HCT116 (cell line): ENCODE measurements at regions not wholly inside any gene's neighbourhood (a gene's known extent, or its start where the extent isn't known, plus 50 kb on each side); places are given as distances from the start of the nearest gene placed in this dataset.

Experiments
- ATAC-seq: fragments of 200-7000 bp; cut with Tn5 transposase; 2 replicates; pipeline ENCODE4 v1.9.1; 2020; ENCODE audit warnings: mild to moderate bottlenecking, moderate library complexity
- BruUV-seq: library from RNA; stranded (reverse); fragments of 400-500 nt; replicated peaks from 2 replicates; lab custom pipeline; 2021; lab: Mats Ljungman, UMichigan
- CTCF ChIA-PET: fragments of 300-600 bp; sonication (Branson Sonifier 250); formaldehyde crosslinking; loops from one replicate; lab custom pipeline; 2021; ENCODE audit warnings: antibody characterized with exemption; lab: Charles Lee
- POLR2A ChIA-PET: fragments of 300-600, 350-600 bp; sonication (Branson Sonifier 250); formaldehyde crosslinking; loops from one replicate; lab custom pipeline; 2021; ENCODE audit warnings: antibody characterized with exemption; lab: Charles Lee
- RAD21 ChIA-PET, 2 experiments: fragments of 300-600 bp; sonication (Branson Sonifier 250); formaldehyde crosslinking; loops; one replicate each; lab custom pipeline; 2023; ENCODE audit warnings: low total read pairs in 2 of 2; ENCODE audit not compliant: uncharacterized antibody in 2 of 2, unreplicated experiment in 2 of 2, low non-redundant PET in 1 of 2; lab: Charles Lee
- DNase-seq: peaks from one replicate; pipeline ENCODE4 v3.0.0-alpha.2; 2010; ENCODE audit warnings: low read depth, low spot score
- H2AFZ ChIP-seq: fragments of 200-600 bp; shearing (Covaris generic), sonication (generic); 2 replicates; pipeline ENCODE4 v1.6.1; 2017; ENCODE audit warnings: low read depth, mixed run types, mixed read lengths, antibody characterized with exemption, low read length; ENCODE audit not compliant: poor library complexity, severe bottlenecking
- H3K27ac ChIP-seq: 2 replicates; pipeline ENCODE4 v1.5.1; 2012; ENCODE audit warnings: low read depth, low read length
- H3K27me3 ChIP-seq: fragments of 200-600 bp; sonication (generic); 2 replicates; pipeline ENCODE4 v1.6.1; 2016; ENCODE audit warnings: mixed run types, low read length, mixed read lengths; ENCODE audit not compliant: insufficient read depth
- H3K36me3 ChIP-seq, 2 experiments: fragments of 200-500 bp in 1 of 2; fragments of 200-600 bp in 1 of 2; sonication (Bioruptor generic) in 1 of 2; sonication (generic) in 1 of 2; 2 replicates each; pipeline versions ENCODE4 v1.5.1 to v1.6.1; 2014 to 2016; ENCODE audit warnings: low read length in 2 of 2, inconsistent platforms in 1 of 2, mixed read lengths in 1 of 2, mixed run types in 1 of 2; ENCODE audit not compliant: insufficient read depth in 2 of 2, control insufficient read depth in 1 of 2
- H3K4me1 ChIP-seq, 2 experiments: fragments of 200-600 bp in 1 of 2; sonication (generic) in 1 of 2; 2 replicates each; pipeline versions ENCODE4 v1.5.1 to v1.6.1; 2012 to 2017; ENCODE audit warnings: low read length in 2 of 2, inconsistent platforms in 1 of 2, mild to moderate bottlenecking in 1 of 2, mixed read lengths in 1 of 2, mixed run types in 1 of 2, moderate library complexity in 1 of 2; ENCODE audit not compliant: insufficient read depth in 2 of 2, control insufficient read depth in 1 of 2
- H3K4me2 ChIP-seq: fragments of 200-600 bp; sonication (generic); 2 replicates; pipeline ENCODE4 v1.6.1; 2017; ENCODE audit warnings: mixed run types, low read length, mixed read lengths
- H3K4me3 ChIP-seq, 2 experiments: fragments of 200-600 bp in 1 of 2; sonication (generic) in 1 of 2; replicated peaks in 1 of 2; 2 replicates each; pipeline ENCODE4 v1.5.1; 2011 to 2016; ENCODE audit warnings: low read length in 2 of 2, control low read depth in 1 of 2, low read depth in 1 of 2, mild to moderate bottlenecking in 1 of 2, mixed read lengths in 1 of 2, mixed run types in 1 of 2
- H3K79me2 ChIP-seq: fragments of 200-600 bp; sonication (generic); 2 replicates; pipeline ENCODE4 v1.6.1; 2017; ENCODE audit warnings: mild to moderate bottlenecking, mixed run types, low read length, moderate library complexity, mixed read lengths; ENCODE audit not compliant: insufficient read depth
- H3K9ac ChIP-seq: fragments of 200-600 bp; sonication (generic); 2 replicates; pipeline ENCODE4 v1.6.1; 2016; ENCODE audit warnings: low read length, mixed read lengths
- H3K9me2 ChIP-seq: fragments of 200-600 bp; sonication (generic), shearing (Covaris generic); 2 replicates; pipeline ENCODE4 v1.6.1; 2017; ENCODE audit warnings: mixed run types, mild to moderate bottlenecking, moderate library complexity; ENCODE audit not compliant: insufficient read depth
- H3K9me3 ChIP-seq, 2 experiments: fragments of 200-500 bp in 1 of 2; fragments of 200-600 bp in 1 of 2; sonication (Bioruptor generic) in 1 of 2; sonication (generic) in 1 of 2; 2 replicates each; pipeline ENCODE4 v1.6.1; 2014 to 2017; ENCODE audit warnings: low read length in 2 of 2, mixed read lengths in 2 of 2, inconsistent platforms in 1 of 2, low read depth in 1 of 2, mild to moderate bottlenecking in 1 of 2, mixed run types in 1 of 2, moderate library complexity in 1 of 2; ENCODE audit not compliant: control insufficient read depth in 1 of 2, insufficient read depth in 1 of 2
- H4K20me1 ChIP-seq: fragments of 200-600 bp; sonication (generic), shearing (Covaris generic); 2 replicates; pipeline ENCODE4 v1.6.1; 2017; ENCODE audit warnings: mixed run types, mild to moderate bottlenecking, moderate library complexity; ENCODE audit not compliant: insufficient read depth
- EGR1 ChIP-seq: IDR thresholded peaks from 2 replicates; pipeline ENCODE4 v1.6.1; 2012; ENCODE audit warnings: low read depth
- ELF1 ChIP-seq: IDR thresholded peaks from 2 replicates; pipeline ENCODE4 v1.6.1; 2012; ENCODE audit warnings: low read depth, borderline replicate concordance
- JUND ChIP-seq: IDR thresholded peaks from 2 replicates; pipeline ENCODE4 v1.6.1; 2012
- POLR2AphosphoS5 ChIP-seq: IDR thresholded peaks from 2 replicates; pipeline ENCODE4 v1.6.1; 2011; ENCODE audit warnings: mild to moderate bottlenecking, low read depth, low read length, moderate library complexity
- TCF7L2 ChIP-seq: IDR thresholded peaks from 2 replicates; pipeline ENCODE4 v1.7.0; 2011; ENCODE audit warnings: borderline replicate concordance, inconsistent platforms; ENCODE audit not compliant: insufficient read depth, insufficient read length; ENCODE audit errors: extremely low read depth
- YY1 ChIP-seq: IDR thresholded peaks from 2 replicates; pipeline ENCODE4 v1.6.1; 2011; ENCODE audit warnings: low read length, low read depth, moderate library complexity, mild to moderate bottlenecking; ENCODE audit not compliant: insufficient replicate concordance; ENCODE audit errors: extremely low read depth
- ZFX ChIP-seq: fragments of 450-650 bp; IDR thresholded peaks from 2 replicates; pipeline ENCODE4 v1.6.1; 2017
- ZNF274 ChIP-seq: fragments of 200-500 bp; sonication (Bioruptor generic); IDR thresholded peaks from 2 replicates; pipeline ENCODE4 v1.6.1; 2014; ENCODE audit warnings: mild to moderate bottlenecking, low read depth, low read length, inconsistent platforms
- intact Hi-C: fragments of 100-400 bp; cut with micrococcal nuclease; formaldehyde crosslinking; loops from 2 replicates; pipeline ENCODE4 v1.10.0; 2022
- TF ChIP-seq, protein P1 (sequence below): IDR thresholded peaks from 2 replicates; pipeline ENCODE4 v1.6.1; 2012
- TF ChIP-seq, protein P2 (sequence below), 3 experiments: fragments of 200-600 bp in 1 of 3; sonication (generic) in 1 of 3; IDR thresholded peaks in 2 of 3; conservative IDR thresholded peaks in 1 of 3; 2 replicates each; pipeline ENCODE4 v1.5.1; 2012 to 2017; ENCODE audit warnings: low read depth in 2 of 3, low read length in 2 of 3, antibody characterized with exemption in 1 of 3, borderline replicate concordance in 1 of 3, control low read depth in 1 of 3, mild to moderate bottlenecking in 1 of 3, mixed read lengths in 1 of 3, mixed run types in 1 of 3, moderate library complexity in 1 of 3; ENCODE audit not compliant: insufficient read depth in 1 of 3
- TF ChIP-seq, protein P3 (sequence below): IDR thresholded peaks from 2 replicates; pipeline ENCODE4 v1.6.1; 2011; ENCODE audit warnings: mild to moderate bottlenecking, low read length, moderate library complexity; ENCODE audit not compliant: insufficient replicate concordance; ENCODE audit errors: extremely low read depth

DNA sequence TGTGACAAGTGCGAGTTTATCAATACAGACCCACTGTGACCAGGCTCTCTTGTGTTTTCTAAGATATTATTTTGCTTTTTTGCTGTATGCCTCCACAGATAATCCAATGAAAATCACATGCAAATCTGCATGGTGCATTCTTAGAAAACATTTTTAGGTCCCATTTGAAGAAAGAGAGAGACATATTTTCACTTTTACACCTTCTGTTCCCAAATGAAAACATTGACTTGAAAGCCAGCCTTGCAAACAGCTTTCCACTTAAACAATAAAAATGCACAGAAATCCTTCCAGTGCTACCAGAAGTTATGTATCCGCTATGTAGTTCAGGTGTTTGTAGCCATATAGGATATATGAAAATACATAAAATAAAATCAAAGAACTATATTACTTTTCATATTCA lies 618.0 kb downstream of the CDH26 start:
- CTCF ChIA-PET, result no interaction called here
- TF ChIP-seq ELF1, result no peak
- no peak for TF ChIP-seq JUND
- TF ChIP-seq, protein P1, sequence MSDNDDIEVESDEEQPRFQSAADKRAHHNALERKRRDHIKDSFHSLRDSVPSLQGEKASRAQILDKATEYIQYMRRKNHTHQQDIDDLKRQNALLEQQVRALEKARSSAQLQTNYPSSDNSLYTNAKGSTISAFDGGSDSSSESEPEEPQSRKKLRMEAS, result no peak
- TF ChIP-seq, protein P2, sequence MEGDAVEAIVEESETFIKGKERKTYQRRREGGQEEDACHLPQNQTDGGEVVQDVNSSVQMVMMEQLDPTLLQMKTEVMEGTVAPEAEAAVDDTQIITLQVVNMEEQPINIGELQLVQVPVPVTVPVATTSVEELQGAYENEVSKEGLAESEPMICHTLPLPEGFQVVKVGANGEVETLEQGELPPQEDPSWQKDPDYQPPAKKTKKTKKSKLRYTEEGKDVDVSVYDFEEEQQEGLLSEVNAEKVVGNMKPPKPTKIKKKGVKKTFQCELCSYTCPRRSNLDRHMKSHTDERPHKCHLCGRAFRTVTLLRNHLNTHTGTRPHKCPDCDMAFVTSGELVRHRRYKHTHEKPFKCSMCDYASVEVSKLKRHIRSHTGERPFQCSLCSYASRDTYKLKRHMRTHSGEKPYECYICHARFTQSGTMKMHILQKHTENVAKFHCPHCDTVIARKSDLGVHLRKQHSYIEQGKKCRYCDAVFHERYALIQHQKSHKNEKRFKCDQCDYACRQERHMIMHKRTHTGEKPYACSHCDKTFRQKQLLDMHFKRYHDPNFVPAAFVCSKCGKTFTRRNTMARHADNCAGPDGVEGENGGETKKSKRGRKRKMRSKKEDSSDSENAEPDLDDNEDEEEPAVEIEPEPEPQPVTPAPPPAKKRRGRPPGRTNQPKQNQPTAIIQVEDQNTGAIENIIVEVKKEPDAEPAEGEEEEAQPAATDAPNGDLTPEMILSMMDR (IDR thresholded peaks at IDR 0.05 in 2 of 3, conservative IDR thresholded peaks at IDR 0.05 in 1 of 3; ENCODE audit: borderline replicate concordance in 1 of 3, insufficient read depth in 1 of 3, low read depth in 2 of 3, low read length in 2 of 3), result no peak
- TF ChIP-seq EGR1, result no peak
- no peak for TF ChIP-seq ZNF274
- no peak for TF ChIP-seq TCF7L2
- TF ChIP-seq, protein P3, sequence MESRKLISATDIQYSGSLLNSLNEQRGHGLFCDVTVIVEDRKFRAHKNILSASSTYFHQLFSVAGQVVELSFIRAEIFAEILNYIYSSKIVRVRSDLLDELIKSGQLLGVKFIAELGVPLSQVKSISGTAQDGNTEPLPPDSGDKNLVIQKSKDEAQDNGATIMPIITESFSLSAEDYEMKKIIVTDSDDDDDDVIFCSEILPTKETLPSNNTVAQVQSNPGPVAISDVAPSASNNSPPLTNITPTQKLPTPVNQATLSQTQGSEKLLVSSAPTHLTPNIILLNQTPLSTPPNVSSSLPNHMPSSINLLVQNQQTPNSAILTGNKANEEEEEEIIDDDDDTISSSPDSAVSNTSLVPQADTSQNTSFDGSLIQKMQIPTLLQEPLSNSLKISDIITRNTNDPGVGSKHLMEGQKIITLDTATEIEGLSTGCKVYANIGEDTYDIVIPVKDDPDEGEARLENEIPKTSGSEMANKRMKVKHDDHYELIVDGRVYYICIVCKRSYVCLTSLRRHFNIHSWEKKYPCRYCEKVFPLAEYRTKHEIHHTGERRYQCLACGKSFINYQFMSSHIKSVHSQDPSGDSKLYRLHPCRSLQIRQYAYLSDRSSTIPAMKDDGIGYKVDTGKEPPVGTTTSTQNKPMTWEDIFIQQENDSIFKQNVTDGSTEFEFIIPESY, result no peak
- TF ChIP-seq ZFX, result no peak
- no peak for TF ChIP-seq YY1
- TF ChIP-seq POLR2AphosphoS5, result no peak
- no peaks in the 10 kb centered on the region for H3K36me3 ChIP-seq
- no peak overlapping the region for H3K9ac ChIP-seq
- H3K27ac ChIP-seq, result no peak overlapping the region
- DNase-seq (no peak), ATAC-seq (no peak)
- H4K20me1 ChIP-seq, result no peaks in the 10 kb centered on the region
- BruUV-seq, result no TSS peak
- RAD21 ChIA-PET, result no interaction called here
- H3K9me3 ChIP-seq, result peaks cover 14 to 25% of the 10 kb centered on the region in 2 experiments; a peak in 2 of 4 replicates
- no peaks in the 10 kb centered on the region for H3K9me2 ChIP-seq
- POLR2A ChIA-PET, result no interaction called here
- intact Hi-C loops, result no loop called here
- H2AFZ ChIP-seq, result no peak overlapping the region
- H3K79me2 ChIP-seq, result no peaks in the 10 kb centered on the region
- H3K4me3 ChIP-seq, result no peak overlapping the region
- H3K4me1 ChIP-seq, result no peaks in the 10 kb centered on the region
- no peak overlapping the region for H3K4me2 ChIP-seq
- no peaks in the 10 kb centered on the region for H3K27me3 ChIP-seq
